ENCODE measurements at regions not wholly inside any gene's neighbourhood (a gene's known extent, or its start where the extent isn't known, plus 50 kb on each side); places are given as distances from the start of the nearest gene placed in this dataset.

DNA sequence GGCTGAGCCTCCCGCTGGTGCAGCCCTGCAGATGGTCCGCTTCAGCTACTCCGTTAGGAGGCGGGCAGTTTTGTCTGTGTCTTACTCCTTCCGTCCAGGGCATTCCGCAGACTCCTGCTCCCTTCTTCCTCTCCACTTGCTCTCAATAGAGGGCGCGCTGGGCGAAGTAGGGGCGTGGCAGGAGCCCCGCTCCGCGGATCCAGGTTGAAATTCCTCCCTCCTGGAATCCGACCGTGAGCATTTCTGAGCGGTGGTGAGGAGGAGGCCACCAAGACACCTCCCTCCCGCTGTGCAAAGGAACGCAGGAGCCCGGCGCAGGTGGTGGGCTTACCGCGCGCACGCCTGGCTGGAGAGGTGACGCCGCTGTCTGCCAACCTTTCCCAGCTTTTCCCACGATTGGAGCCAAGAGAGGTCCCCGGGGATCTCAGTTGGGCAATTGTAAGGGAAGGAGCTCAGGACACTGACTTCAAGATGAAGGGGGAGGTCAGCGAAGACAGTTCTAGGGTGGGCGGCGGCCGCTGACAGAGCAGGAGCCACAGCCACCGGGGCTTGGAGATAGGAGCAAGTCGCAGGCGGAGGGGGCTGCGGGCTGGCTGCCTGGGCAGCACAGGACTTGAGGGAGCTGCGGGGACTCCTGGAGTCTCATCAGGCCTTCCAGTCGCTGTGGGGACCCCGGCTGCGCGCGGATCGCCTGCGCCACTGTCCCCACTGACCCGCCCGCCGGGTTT lies 1011.3 kb downstream of the XPNPEP1 start:
- TF ChIP-seq, protein P1, sequence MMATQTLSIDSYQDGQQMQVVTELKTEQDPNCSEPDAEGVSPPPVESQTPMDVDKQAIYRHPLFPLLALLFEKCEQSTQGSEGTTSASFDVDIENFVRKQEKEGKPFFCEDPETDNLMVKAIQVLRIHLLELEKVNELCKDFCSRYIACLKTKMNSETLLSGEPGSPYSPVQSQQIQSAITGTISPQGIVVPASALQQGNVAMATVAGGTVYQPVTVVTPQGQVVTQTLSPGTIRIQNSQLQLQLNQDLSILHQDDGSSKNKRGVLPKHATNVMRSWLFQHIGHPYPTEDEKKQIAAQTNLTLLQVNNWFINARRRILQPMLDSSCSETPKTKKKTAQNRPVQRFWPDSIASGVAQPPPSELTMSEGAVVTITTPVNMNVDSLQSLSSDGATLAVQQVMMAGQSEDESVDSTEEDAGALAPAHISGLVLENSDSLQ (IDR thresholded peaks at IDR 0.05) = no peak
- no peak for TF ChIP-seq FOXK2 (IDR thresholded peaks at IDR 0.05)
- TF ChIP-seq FOXM1 (IDR thresholded peaks at IDR 0.05; ENCODE audit: borderline replicate concordance) = no peak
- no peak for TF ChIP-seq TARDBP (IDR thresholded peaks at IDR 0.05)
- no peak for TF ChIP-seq SP1 (IDR thresholded peaks at IDR 0.05)
- TF ChIP-seq ELF4 (IDR thresholded peaks at IDR 0.05) = no peak
- TF ChIP-seq ZNF384 (IDR thresholded peaks at IDR 0.05) = no peak
- no peak for TF ChIP-seq FOXA1 (IDR thresholded peaks at IDR 0.05)
- no peak for TF ChIP-seq SUZ12 (IDR thresholded peaks at IDR 0.05)
- TF ChIP-seq BHLHE40 (IDR thresholded peaks at IDR 0.05; ENCODE audit: borderline replicate concordance) = no peak
- TF ChIP-seq HDGF (IDR thresholded peaks at IDR 0.05; ENCODE audit: borderline replicate concordance) = no peak
- TF ChIP-seq CTBP1 (IDR thresholded peaks at IDR 0.05; ENCODE audit: borderline replicate concordance) = no peak

Measured in HEK293T (cell line).